ENCODE measurements at regions not wholly inside any gene's neighbourhood (a gene's known extent, or its start where the extent isn't known, plus 50 kb on each side); places are given as distances from the start of the nearest gene placed in this dataset.
"Not testable (repeated sequence)": the region's sequence is repeated elsewhere in the genome, so short reads cannot be mapped to it uniquely, and the experiment has no call there.

GRCh38 chr20:47897461-47897860, 112.2 kb upstream of the SULF2 start:
- DNase-seq (ENCODE audit: low read depth): no peak

- not testable (repeated sequence) for DNase-seq (ENCODE audit: low read depth)
Measured at GRCh38 chr20:47892681-47893080, 107.4 kb upstream of the SULF2 start.

- DNase-seq (ENCODE audit: low read depth): not testable (repeated sequence)
Measured at GRCh38 chr20:47890708-47891107, 105.4 kb upstream of the SULF2 start.

- DNase-seq (ENCODE audit: low read depth): not testable (repeated sequence)
Measured at GRCh38 chr20:47889751-47890150, 104.5 kb upstream of the SULF2 start.

GRCh38 chr20:47888351-47888750, 103.1 kb upstream of the SULF2 start:
- no peak for DNase-seq (ENCODE audit: low read depth)

GRCh38 chr20:47887477-47888080, 102.3 kb upstream of the SULF2 start:
- DNase-seq (ENCODE audit: low read depth): no peak

- no peak for DNase-seq (ENCODE audit: low read depth)
Measured at GRCh38 chr20:47887064-47887463, 101.8 kb upstream of the SULF2 start.

- DNase-seq (ENCODE audit: low read depth): no peak
Measured at GRCh38 chr20:47886454-47887041, 101.3 kb upstream of the SULF2 start.

GRCh38 chr20:47885909-47886453, 100.7 kb upstream of the SULF2 start:
- DNase-seq (ENCODE audit: low read depth): no peak

- not testable (repeated sequence) for DNase-seq (ENCODE audit: low read depth)
Measured at GRCh38 chr20:47883940-47884339, 98.7 kb upstream of the SULF2 start.

- no peak for DNase-seq (ENCODE audit: low read depth)
Measured at GRCh38 chr20:47883186-47883585, 97.9 kb upstream of the SULF2 start.

- DNase-seq (ENCODE audit: low read depth): no peak
Measured at GRCh38 chr20:47879771-47880170, 94.5 kb upstream of the SULF2 start.

GRCh38 chr20:47878601-47879027, 93.3 kb upstream of the SULF2 start:
- DNase-seq (ENCODE audit: low read depth): no peak

GRCh38 chr20:47876311-47877088, 91.2 kb upstream of the SULF2 start:
- no peak for DNase-seq (ENCODE audit: low read depth)

GRCh38 chr20:47875297-47876025, 90.2 kb upstream of the SULF2 start:
- no peak for DNase-seq (ENCODE audit: low read depth)

GRCh38 chr20:47872341-47872740, 87.1 kb upstream of the SULF2 start:
- DNase-seq (ENCODE audit: low read depth): no peak

- DNase-seq (ENCODE audit: low read depth): no peak
Measured at GRCh38 chr20:47870475-47870874, 85.2 kb upstream of the SULF2 start.

GRCh38 chr20:47868744-47869143, 83.5 kb upstream of the SULF2 start:
- DNase-seq (ENCODE audit: low read depth): no peak

- no peak for DNase-seq (ENCODE audit: low read depth)
Measured at GRCh38 chr20:47868236-47868635, 83.0 kb upstream of the SULF2 start.

GRCh38 chr20:47867831-47868230, 82.5 kb upstream of the SULF2 start:
- no peak for DNase-seq (ENCODE audit: low read depth)

- DNase-seq (ENCODE audit: low read depth): no peak
Measured at GRCh38 chr20:47866480-47866879, 81.2 kb upstream of the SULF2 start.

- DNase-seq (ENCODE audit: low read depth): no peak
Measured at GRCh38 chr20:47865912-47866311, 80.6 kb upstream of the SULF2 start.
